PFSK-1 (cell line): ENCODE measurements at regions not wholly inside any gene's neighbourhood (a gene's known extent, or its start where the extent isn't known, plus 50 kb on each side); places are given as distances from the start of the nearest gene placed in this dataset.

Source experiments
- FOXP2 ChIP-seq: optimal IDR thresholded peaks from 2 replicates; pipeline ENCODE3; 2011; ENCODE audit warnings: borderline replicate concordance, control low read depth, inconsistent platforms; ENCODE audit not compliant: insufficient read depth; ENCODE audit errors: extremely low read length, extremely low read depth
- POLR2AphosphoS5 ChIP-seq: IDR thresholded peaks from 2 replicates; pipeline ENCODE4 v1.6.1; 2012; ENCODE audit warnings: low read depth, mild to moderate bottlenecking, control low read depth, low read length, moderate library complexity
- SIN3A ChIP-seq: IDR thresholded peaks from 2 replicates; pipeline ENCODE4 v1.6.1; 2012; ENCODE audit warnings: mild to moderate bottlenecking, low read length, moderate library complexity, borderline replicate concordance; ENCODE audit not compliant: insufficient read depth
- TAF1 ChIP-seq: IDR thresholded peaks from 2 replicates; pipeline ENCODE4 v1.6.1; 2012; ENCODE audit warnings: low read length, control low read depth, borderline replicate concordance; ENCODE audit not compliant: insufficient read depth
- TF ChIP-seq, protein P1 (sequence below), 2 experiments: IDR thresholded peaks; 2 replicates each; pipeline versions ENCODE4 v1.6.1 to v1.8.0; 2011 to 2012; ENCODE audit warnings: low read depth in 2 of 2, low read length in 2 of 2, control low read depth in 1 of 2, inconsistent platforms in 1 of 2, mild to moderate bottlenecking in 1 of 2, moderate library complexity in 1 of 2; ENCODE audit not compliant: insufficient read depth in 1 of 2

DNA sequence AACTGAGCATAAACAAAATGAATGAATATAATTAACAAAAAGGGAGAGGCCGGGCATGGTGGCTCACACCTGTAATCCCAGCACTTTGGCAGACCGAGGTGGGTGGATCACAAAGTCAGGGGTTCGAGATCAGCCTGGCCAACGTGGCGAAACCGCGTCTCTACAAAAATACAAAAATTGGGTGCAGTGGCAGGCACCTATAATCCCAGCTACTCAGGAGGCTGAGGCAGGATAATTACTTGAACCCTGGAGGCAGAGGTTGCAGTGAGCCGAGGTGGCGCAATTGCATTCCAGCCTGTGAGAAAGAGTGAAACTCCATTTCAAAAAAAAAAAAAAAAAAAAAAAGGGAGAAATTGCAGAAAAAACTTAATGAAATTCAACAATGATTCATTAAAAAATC lies 839.3 kb upstream of the CTNND2 start:
- no peak for TF ChIP-seq TAF1
- no peak for TF ChIP-seq SIN3A
- TF ChIP-seq POLR2AphosphoS5: no peak
- TF ChIP-seq, protein P1, sequence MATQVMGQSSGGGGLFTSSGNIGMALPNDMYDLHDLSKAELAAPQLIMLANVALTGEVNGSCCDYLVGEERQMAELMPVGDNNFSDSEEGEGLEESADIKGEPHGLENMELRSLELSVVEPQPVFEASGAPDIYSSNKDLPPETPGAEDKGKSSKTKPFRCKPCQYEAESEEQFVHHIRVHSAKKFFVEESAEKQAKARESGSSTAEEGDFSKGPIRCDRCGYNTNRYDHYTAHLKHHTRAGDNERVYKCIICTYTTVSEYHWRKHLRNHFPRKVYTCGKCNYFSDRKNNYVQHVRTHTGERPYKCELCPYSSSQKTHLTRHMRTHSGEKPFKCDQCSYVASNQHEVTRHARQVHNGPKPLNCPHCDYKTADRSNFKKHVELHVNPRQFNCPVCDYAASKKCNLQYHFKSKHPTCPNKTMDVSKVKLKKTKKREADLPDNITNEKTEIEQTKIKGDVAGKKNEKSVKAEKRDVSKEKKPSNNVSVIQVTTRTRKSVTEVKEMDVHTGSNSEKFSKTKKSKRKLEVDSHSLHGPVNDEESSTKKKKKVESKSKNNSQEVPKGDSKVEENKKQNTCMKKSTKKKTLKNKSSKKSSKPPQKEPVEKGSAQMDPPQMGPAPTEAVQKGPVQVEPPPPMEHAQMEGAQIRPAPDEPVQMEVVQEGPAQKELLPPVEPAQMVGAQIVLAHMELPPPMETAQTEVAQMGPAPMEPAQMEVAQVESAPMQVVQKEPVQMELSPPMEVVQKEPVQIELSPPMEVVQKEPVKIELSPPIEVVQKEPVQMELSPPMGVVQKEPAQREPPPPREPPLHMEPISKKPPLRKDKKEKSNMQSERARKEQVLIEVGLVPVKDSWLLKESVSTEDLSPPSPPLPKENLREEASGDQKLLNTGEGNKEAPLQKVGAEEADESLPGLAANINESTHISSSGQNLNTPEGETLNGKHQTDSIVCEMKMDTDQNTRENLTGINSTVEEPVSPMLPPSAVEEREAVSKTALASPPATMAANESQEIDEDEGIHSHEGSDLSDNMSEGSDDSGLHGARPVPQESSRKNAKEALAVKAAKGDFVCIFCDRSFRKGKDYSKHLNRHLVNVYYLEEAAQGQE (IDR thresholded peaks at IDR 0.05; ENCODE audit: insufficient read depth in 1 of 2, low read depth in 2 of 2, low read length in 2 of 2): no peak
- TF ChIP-seq FOXP2: no peak
